Mesenchymal stem cell (in vitro differentiated cells and primary cell): ENCODE measurements at regions not wholly inside any gene's neighbourhood (a gene's known extent, or its start where the extent isn't known, plus 50 kb on each side); places are given as distances from the start of the nearest gene placed in this dataset.

Source experiments
- DNase-seq: peaks from one replicate; pipeline ENCODE4 v3.0.0-alpha.2; 2013
- H2AFZ ChIP-seq: one replicate; pipeline ENCODE4 v1.6.1; 2013; ENCODE audit warnings: low read depth, mild to moderate bottlenecking, control low read depth, inconsistent platforms, low read length, moderate library complexity
- H2AK5ac ChIP-seq: 2 replicates; pipeline ENCODE4 v1.6.1; 2013; ENCODE audit warnings: low read length, moderate library complexity, mild to moderate bottlenecking, inconsistent platforms; ENCODE audit not compliant: severe bottlenecking
- H2BK120ac ChIP-seq: one replicate; pipeline ENCODE4 v1.6.1; 2013; ENCODE audit warnings: low read depth, mild to moderate bottlenecking, inconsistent platforms, low read length, moderate library complexity
- H2BK12ac ChIP-seq, 2 experiments: one replicate each; pipeline ENCODE4 v1.6.1; 2013; ENCODE audit warnings: inconsistent platforms in 2 of 2, low read length in 2 of 2, mild to moderate bottlenecking in 2 of 2, moderate library complexity in 2 of 2, control low read depth in 1 of 2
- H2BK15ac ChIP-seq: one replicate; pipeline ENCODE4 v1.6.1; 2013; ENCODE audit warnings: mild to moderate bottlenecking, low read depth, inconsistent platforms; ENCODE audit not compliant: poor library complexity, severe bottlenecking
- H2BK5ac ChIP-seq: 2 replicates; pipeline ENCODE4 v1.6.1; 2013; ENCODE audit warnings: low read depth, mild to moderate bottlenecking, low read length, control low read depth, inconsistent platforms; ENCODE audit not compliant: poor library complexity, severe bottlenecking
- H3K14ac ChIP-seq, 2 experiments: one replicate each; pipeline ENCODE4 v1.6.1; 2013; ENCODE audit warnings: inconsistent platforms in 2 of 2, low read length in 2 of 2, control low read depth in 1 of 2, mild to moderate bottlenecking in 1 of 2, moderate library complexity in 1 of 2
- H3K18ac ChIP-seq, 2 experiments: one replicate each; pipeline ENCODE4 v1.6.1; 2013; ENCODE audit warnings: inconsistent platforms in 2 of 2, low read length in 2 of 2, control low read depth in 1 of 2, low read depth in 1 of 2, mild to moderate bottlenecking in 1 of 2
- H3K23ac ChIP-seq, 2 experiments: one replicate each; pipeline ENCODE4 v1.6.1; 2013; ENCODE audit warnings: inconsistent platforms in 2 of 2, low read length in 2 of 2, mild to moderate bottlenecking in 2 of 2, moderate library complexity in 2 of 2, control low read depth in 1 of 2
- H3K27ac ChIP-seq: 2 replicates; pipeline ENCODE4 v1.5.1; 2013; ENCODE audit warnings: mild to moderate bottlenecking, moderate library complexity, low read length, control low read depth, inconsistent platforms; ENCODE audit not compliant: poor library complexity, severe bottlenecking
- H3K27me3 ChIP-seq, 2 experiments: 2 replicates each; pipeline versions ENCODE4 v1.6.1 to v1.7.0; 2013; ENCODE audit warnings: low read length in 2 of 2, mild to moderate bottlenecking in 2 of 2, moderate library complexity in 2 of 2, control low read depth in 1 of 2, inconsistent platforms in 1 of 2; ENCODE audit not compliant: control insufficient read depth in 1 of 2, insufficient read depth in 1 of 2
- H3K36me3 ChIP-seq, 2 experiments: 2 replicates each; pipeline versions ENCODE4 v1.6.1 to v1.7.0; 2013; ENCODE audit warnings: low read length in 2 of 2, control low read depth in 1 of 2, inconsistent platforms in 1 of 2, low read depth in 1 of 2, mild to moderate bottlenecking in 1 of 2; ENCODE audit not compliant: insufficient read depth in 2 of 2, control insufficient read depth in 1 of 2
- H3K4ac ChIP-seq, 2 experiments: one replicate each; pipeline ENCODE4 v1.6.1; 2013; ENCODE audit warnings: inconsistent platforms in 2 of 2, low read length in 2 of 2, mild to moderate bottlenecking in 2 of 2, moderate library complexity in 2 of 2, control low read depth in 1 of 2, low read depth in 1 of 2
- H3K4me1 ChIP-seq: 2 replicates; pipeline ENCODE4 v1.6.1; 2013; ENCODE audit warnings: low read depth, low read length, control low read depth; ENCODE audit not compliant: control insufficient read depth, insufficient read depth
- H3K4me2 ChIP-seq: 2 replicates; pipeline ENCODE4 v1.6.1; 2013; ENCODE audit warnings: low read length, mild to moderate bottlenecking, inconsistent platforms; ENCODE audit not compliant: poor library complexity, severe bottlenecking
- H3K4me3 ChIP-seq, 2 experiments: 2 replicates each; pipeline versions ENCODE4 v1.5.1 to v1.7.0; 2013; ENCODE audit warnings: low read length in 2 of 2, mild to moderate bottlenecking in 2 of 2, control low read depth in 1 of 2, low read depth in 1 of 2; ENCODE audit not compliant: insufficient read depth in 1 of 2
- H3K79me1 ChIP-seq: replicated peaks from 2 replicates; pipeline ENCODE4 v1.6.1; 2013; ENCODE audit warnings: mild to moderate bottlenecking, control low read depth, low read length, inconsistent platforms; ENCODE audit not compliant: poor library complexity, severe bottlenecking
- H3K9ac ChIP-seq: 2 replicates; pipeline ENCODE4 v1.7.0; 2013; ENCODE audit warnings: mild to moderate bottlenecking, low read length, moderate library complexity
- H3K9me3 ChIP-seq: 2 replicates; pipeline ENCODE4 v1.7.0; 2013; ENCODE audit warnings: mild to moderate bottlenecking, low read length; ENCODE audit not compliant: control insufficient read depth
- H4K8ac ChIP-seq: one replicate; pipeline ENCODE4 v1.6.1; 2013; ENCODE audit warnings: inconsistent platforms, mild to moderate bottlenecking, low read length, moderate library complexity
- H4K91ac ChIP-seq: one replicate; pipeline ENCODE4 v1.6.1; 2013; ENCODE audit warnings: mild to moderate bottlenecking, low read length, inconsistent platforms
- WGBS: methylation state at CpG from one replicate; pipeline ENCODE4 v1.1.7; 2013; ENCODE audit warnings: mixed read lengths; 5-methylcytosine and 5-hydroxymethylcytosine counted together

GRCh38 chr9:75228893-75229292 is 140.6 kb downstream of the OSTF1 start:
- Histone ChIP-seq H3K79me1 (no peaks in the 10 kb centered on the region), H2BK5ac (no peak overlapping the region), H2BK15ac (no peak overlapping the region), H2AK5ac (no peak overlapping the region), H3K23ac (no peak overlapping the region), H2BK120ac (no peak overlapping the region), H4K8ac (no peak overlapping the region), H3K9me3 (no peaks in the 10 kb centered on the region), H3K27me3 (no peaks in the 10 kb centered on the region), H3K9ac (no peak overlapping the region), H3K4me3 (no peak overlapping the region), H2BK12ac (no peak overlapping the region), H3K14ac (no peak overlapping the region), H3K18ac (no peak overlapping the region), H3K4ac (no peak overlapping the region), H3K4me2 (no peak overlapping the region), H2AFZ (no peak overlapping the region), H3K4me1 (no peaks in the 10 kb centered on the region), H4K91ac (no peak overlapping the region), H3K36me3 (no peaks in the 10 kb centered on the region), H3K27ac (no peak overlapping the region)
- DNase-seq = no peak
- WGBS = 79% methylated on average over 3 of the region's 3 CpGs

GRCh38 chr9:75229605-75230332 is 141.5 kb downstream of the OSTF1 start:
- Histone ChIP-seq H3K4me2 (no peak overlapping the region), H3K9me3 (no peaks in the 10 kb centered on the region), H3K9ac (no peak overlapping the region), H3K4me3 (no peak overlapping the region), H3K4me1 (no peaks in the 10 kb centered on the region), H2BK5ac (no peak overlapping the region), H3K18ac (no peak overlapping the region), H4K8ac (no peak overlapping the region), H2BK12ac (no peak overlapping the region), H3K36me3 (no peaks in the 10 kb centered on the region), H3K23ac (no peak overlapping the region), H3K4ac (no peak overlapping the region), H3K27ac (no peak overlapping the region), H3K79me1 (no peaks in the 10 kb centered on the region), H4K91ac (no peak overlapping the region), H3K27me3 (no peaks in the 10 kb centered on the region), H2BK120ac (no peak overlapping the region), H2AK5ac (no peak overlapping the region), H2AFZ (no peak overlapping the region), H2BK15ac (no peak overlapping the region), H3K14ac (no peak overlapping the region)
- DNase-seq = no peak
- 63% methylated on average over 5 of the region's 5 CpGs for WGBS

- 72% methylated on average over 3 of the region's 3 CpGs for WGBS
- Histone ChIP-seq H3K36me3 (no peaks in the 10 kb centered on the region), H2BK12ac (no peak overlapping the region)
Observed at GRCh38 chr9:75230469-75230868, 142.2 kb downstream of the OSTF1 start.

GRCh38 chr9:75231167-75231566 is 142.9 kb downstream of the OSTF1 start:
- no peak for DNase-seq
- no peaks in the 10 kb centered on the region for H3K9me3 ChIP-seq
- no peaks in the 10 kb centered on the region for H3K27me3 ChIP-seq
- no peak overlapping the region for H3K9ac ChIP-seq
- no peak overlapping the region for H2AK5ac ChIP-seq
- H3K14ac ChIP-seq = no peak overlapping the region
- no peak overlapping the region for H4K8ac ChIP-seq
- H3K79me1 ChIP-seq = no peaks in the 10 kb centered on the region
- no peak overlapping the region for H3K23ac ChIP-seq
- H3K4me1 ChIP-seq = no peaks in the 10 kb centered on the region
- H3K4ac ChIP-seq = no peak overlapping the region
- no peak overlapping the region for H2BK5ac ChIP-seq
- no peak overlapping the region for H2BK15ac ChIP-seq
- no peaks in the 10 kb centered on the region for H3K36me3 ChIP-seq
- H2BK12ac ChIP-seq = no peak overlapping the region
- H3K27ac ChIP-seq = no peak overlapping the region
- H3K4me2 ChIP-seq = no peak overlapping the region
- WGBS = 64% methylated on average over 2 of the region's 2 CpGs
- no peak overlapping the region for H3K4me3 ChIP-seq
- no peak overlapping the region for H4K91ac ChIP-seq
- no peak overlapping the region for H3K18ac ChIP-seq
- H2AFZ ChIP-seq = no peak overlapping the region
- no peak overlapping the region for H2BK120ac ChIP-seq

More at GRCh38 chr9:75230469-75230868, 142.2 kb downstream of the OSTF1 start:
- Histone ChIP-seq H3K27ac (no peak overlapping the region), H4K91ac (no peak overlapping the region), H4K8ac (no peak overlapping the region), H3K23ac (no peak overlapping the region), H3K4ac (no peak overlapping the region), H3K9me3 (no peaks in the 10 kb centered on the region), H2BK120ac (no peak overlapping the region), H2BK5ac (no peak overlapping the region), H3K18ac (no peak overlapping the region), H3K4me1 (no peaks in the 10 kb centered on the region), H3K14ac (no peak overlapping the region), H3K4me3 (no peak overlapping the region), H3K4me2 (no peak overlapping the region), H3K9ac (no peak overlapping the region), H2BK15ac (no peak overlapping the region), H2AK5ac (no peak overlapping the region), H2AFZ (no peak overlapping the region), H3K79me1 (no peaks in the 10 kb centered on the region), H3K27me3 (no peaks in the 10 kb centered on the region)
- DNase-seq = no peak
